NB4 (cell line): ENCODE measurements at regions not wholly inside any gene's neighbourhood (a gene's known extent, or its start where the extent isn't known, plus 50 kb on each side); places are given as distances from the start of the nearest gene placed in this dataset.
A peak's percentile ranks its signal among the peaks of the same experiment; 100 is the strongest.

Experiments used
- DNase-seq: peaks from one replicate; pipeline ENCODE4 v3.0.0; 2010; ENCODE audit warnings: low read depth
- H3K4me3 ChIP-seq: one replicate; pipeline ENCODE4 v1.5.1; 2011; ENCODE audit warnings: mild to moderate bottlenecking, low read depth, low read length, moderate library complexity
- CTCF ChIP-seq: IDR thresholded peaks from one replicate; pipeline ENCODE4 v1.5.1; 2012; ENCODE audit warnings: low read depth, low read length
- MAX ChIP-seq: IDR thresholded peaks from 2 replicates; pipeline ENCODE4 v1.6.1; 2011; ENCODE audit warnings: low read depth, low read length
- MYC ChIP-seq: IDR thresholded peaks from 2 replicates; pipeline ENCODE4 v1.6.1; 2011; ENCODE audit warnings: low read depth, low read length
- POLR2A ChIP-seq: IDR thresholded peaks from 2 replicates; pipeline ENCODE4 v1.6.1; 2011; ENCODE audit warnings: mild to moderate bottlenecking; ENCODE audit not compliant: insufficient read length; ENCODE audit errors: extremely low read depth

- no peak overlapping the region for H3K4me3 ChIP-seq
- DNase-seq: no peak
- no peak for TF ChIP-seq MYC
- no peak for TF ChIP-seq POLR2A
- no peak for TF ChIP-seq CTCF
- TF ChIP-seq MAX: no peak
Measured at GRCh38 chr20:42020316-42020715, 402.1 kb upstream of the CHD6 start.

GRCh38 chr20:42018979-42019378, 400.8 kb upstream of the CHD6 start:
- no peak overlapping the region for H3K4me3 ChIP-seq
- peak; percentile 50 for TF ChIP-seq CTCF
- TF ChIP-seq MAX: no peak
- no peak for TF ChIP-seq POLR2A
- no peak for TF ChIP-seq MYC
- DNase-seq: peak; percentile 23

GRCh38 chr20:42010090-42010489, 391.9 kb upstream of the CHD6 start:
- TF ChIP-seq MAX: no peak
- no peak for TF ChIP-seq MYC
- TF ChIP-seq POLR2A: no peak
- TF ChIP-seq CTCF: no peak
- no peak for DNase-seq
- H3K4me3 ChIP-seq: no peak overlapping the region

- DNase-seq: no peak
- H3K4me3 ChIP-seq: no peak overlapping the region
- no peak for TF ChIP-seq POLR2A
- no peak for TF ChIP-seq MAX
- TF ChIP-seq MYC: no peak
- no peak for TF ChIP-seq CTCF
Measured at GRCh38 chr20:42007251-42007650, 389.1 kb upstream of the CHD6 start.

GRCh38 chr20:42005211-42005610, 387.0 kb upstream of the CHD6 start:
- DNase-seq: no peak
- H3K4me3 ChIP-seq: no peak overlapping the region
- no peak for TF ChIP-seq POLR2A
- no peak for TF ChIP-seq CTCF
- no peak for TF ChIP-seq MYC
- TF ChIP-seq MAX: no peak

GRCh38 chr20:42003380-42003779, 385.2 kb upstream of the CHD6 start:
- TF ChIP-seq POLR2A: no peak
- no peak for TF ChIP-seq MAX
- TF ChIP-seq MYC: no peak
- TF ChIP-seq CTCF: no peak
- DNase-seq: no peak
- H3K4me3 ChIP-seq: no peak overlapping the region
